ENCODE measurements at regions not wholly inside any gene's neighbourhood (a gene's known extent, or its start where the extent isn't known, plus 50 kb on each side); places are given as distances from the start of the nearest gene placed in this dataset.
"Not testable (repeated sequence)": the region's sequence is repeated elsewhere in the genome, so short reads cannot be mapped to it uniquely, and the experiment has no call there.

- no peaks in the 10 kb centered on the region for H3K4me1 Mint-ChIP-seq (ENCODE audit: low read depth)
- TF ChIP-seq CTCF (IDR thresholded peaks at IDR 0.05; ENCODE audit: unreplicated experiment): no peak
- peaks cover 6% of the 10 kb centered on the region for H3K9me3 Mint-ChIP-seq (ENCODE audit: low read depth)
- no peak for DNase-seq (ENCODE audit: low spot score, unreplicated experiment)
- no peak overlapping the region for H3K27ac Mint-ChIP-seq
- H3K27me3 Mint-ChIP-seq: no peaks in the 10 kb centered on the region
- no peak overlapping the region for H3K4me3 Mint-ChIP-seq (ENCODE audit: low read depth)
- H3K36me3 Mint-ChIP-seq (ENCODE audit: insufficient read depth): no peaks in the 10 kb centered on the region
Measured at GRCh38 chr5:120345947-120346346, 118.2 kb upstream of the PRR16 start.

GRCh38 chr5:120351071-120351470 lies 113.0 kb upstream of the PRR16 start:
- H3K36me3 Mint-ChIP-seq (ENCODE audit: insufficient read depth); H3K4me3 Mint-ChIP-seq (ENCODE audit: low read depth); DNase-seq (ENCODE audit: low spot score, unreplicated experiment); H3K27me3 Mint-ChIP-seq; H3K4me1 Mint-ChIP-seq (ENCODE audit: low read depth); H3K27ac Mint-ChIP-seq: not testable (repeated sequence)
- peaks cover 12% of the 10 kb centered on the region for H3K9me3 Mint-ChIP-seq (ENCODE audit: low read depth)

GRCh38 chr5:120354126-120354525 lies 110.0 kb upstream of the PRR16 start:
- peaks cover 12% of the 10 kb centered on the region for H3K9me3 Mint-ChIP-seq (ENCODE audit: low read depth)
- DNase-seq (ENCODE audit: low spot score, unreplicated experiment): no peak
- no peak overlapping the region for H3K27ac Mint-ChIP-seq
- H3K27me3 Mint-ChIP-seq: no peaks in the 10 kb centered on the region
- no peak overlapping the region for H3K4me3 Mint-ChIP-seq (ENCODE audit: low read depth)
- TF ChIP-seq CTCF (IDR thresholded peaks at IDR 0.05; ENCODE audit: unreplicated experiment): no peak
- no peaks in the 10 kb centered on the region for H3K36me3 Mint-ChIP-seq (ENCODE audit: insufficient read depth)
- no peaks in the 10 kb centered on the region for H3K4me1 Mint-ChIP-seq (ENCODE audit: low read depth)

- no peak for DNase-seq (ENCODE audit: low spot score, unreplicated experiment)
- no peaks in the 10 kb centered on the region for H3K4me1 Mint-ChIP-seq (ENCODE audit: low read depth)
- H3K9me3 Mint-ChIP-seq (ENCODE audit: low read depth): no peaks in the 10 kb centered on the region
- no peak overlapping the region for H3K27ac Mint-ChIP-seq
- no peak overlapping the region for H3K4me3 Mint-ChIP-seq (ENCODE audit: low read depth)
- H3K27me3 Mint-ChIP-seq: no peaks in the 10 kb centered on the region
- no peaks in the 10 kb centered on the region for H3K36me3 Mint-ChIP-seq (ENCODE audit: insufficient read depth)
- no peak for TF ChIP-seq CTCF (IDR thresholded peaks at IDR 0.05; ENCODE audit: unreplicated experiment)
Measured at GRCh38 chr5:120358949-120359348, 105.2 kb upstream of the PRR16 start.

- DNase-seq (ENCODE audit: low spot score, unreplicated experiment): no peak
- Mint-ChIP-seq H3K9me3 (ENCODE audit: low read depth) (no peaks in the 10 kb centered on the region), H3K36me3 (ENCODE audit: insufficient read depth) (no peaks in the 10 kb centered on the region), H3K27me3 (no peaks in the 10 kb centered on the region), H3K4me3 (ENCODE audit: low read depth) (no peak overlapping the region), H3K4me1 (ENCODE audit: low read depth) (no peaks in the 10 kb centered on the region), H3K27ac (no peak overlapping the region)
- no peak for TF ChIP-seq CTCF (IDR thresholded peaks at IDR 0.05; ENCODE audit: unreplicated experiment)
Measured at GRCh38 chr5:120361941-120362340, 102.2 kb upstream of the PRR16 start.

GRCh38 chr5:120362426-120362825 lies 101.7 kb upstream of the PRR16 start:
- no peak for TF ChIP-seq CTCF (IDR thresholded peaks at IDR 0.05; ENCODE audit: unreplicated experiment)
- Mint-ChIP-seq H3K4me1 (ENCODE audit: low read depth) (no peaks in the 10 kb centered on the region), H3K4me3 (ENCODE audit: low read depth) (no peak overlapping the region), H3K36me3 (ENCODE audit: insufficient read depth) (no peaks in the 10 kb centered on the region), H3K27ac (no peak overlapping the region), H3K9me3 (ENCODE audit: low read depth) (no peaks in the 10 kb centered on the region), H3K27me3 (no peaks in the 10 kb centered on the region)
- DNase-seq (ENCODE audit: low spot score, unreplicated experiment): no peak

All from progenitor cell of endocrine pancreas (in vitro differentiated cells).